IgD-negative memory B cell (primary cell): ENCODE measurements at regions not wholly inside any gene's neighbourhood (a gene's known extent, or its start where the extent isn't known, plus 50 kb on each side); places are given as distances from the start of the nearest gene placed in this dataset.

Source experiments
- H3K27ac Mint-ChIP-seq, 3 donors: one replicate each; pipeline ENCODE4 v1.8.0; 2020 to 2022; ENCODE audit warnings: mild to moderate bottlenecking in 3 of 3, mixed read lengths in 3 of 3, moderate library complexity in 1 of 3
- H3K27me3 Mint-ChIP-seq: one replicate; pipeline ENCODE4 v1.8.0; 2021; ENCODE audit warnings: mixed read lengths
- H3K36me3 Mint-ChIP-seq: one replicate; pipeline ENCODE4 v1.8.0; 2020; ENCODE audit warnings: mild to moderate bottlenecking, mixed read lengths
- H3K4me1 Mint-ChIP-seq, 3 donors: one replicate each; pipeline ENCODE4 v1.8.0; 2020 to 2022; ENCODE audit warnings: mixed read lengths in 3 of 3, mild to moderate bottlenecking in 1 of 3
- H3K4me3 Mint-ChIP-seq, 4 donors: one replicate each; pipeline ENCODE4 v1.8.0; 2020 to 2022; ENCODE audit warnings: mild to moderate bottlenecking in 4 of 4, mixed read lengths in 4 of 4, moderate library complexity in 3 of 4
- H3K9me3 Mint-ChIP-seq, 3 donors: one replicate each; pipeline ENCODE4 v1.8.0; 2020 to 2021; ENCODE audit warnings: mixed read lengths in 3 of 3, mild to moderate bottlenecking in 1 of 3

DNA sequence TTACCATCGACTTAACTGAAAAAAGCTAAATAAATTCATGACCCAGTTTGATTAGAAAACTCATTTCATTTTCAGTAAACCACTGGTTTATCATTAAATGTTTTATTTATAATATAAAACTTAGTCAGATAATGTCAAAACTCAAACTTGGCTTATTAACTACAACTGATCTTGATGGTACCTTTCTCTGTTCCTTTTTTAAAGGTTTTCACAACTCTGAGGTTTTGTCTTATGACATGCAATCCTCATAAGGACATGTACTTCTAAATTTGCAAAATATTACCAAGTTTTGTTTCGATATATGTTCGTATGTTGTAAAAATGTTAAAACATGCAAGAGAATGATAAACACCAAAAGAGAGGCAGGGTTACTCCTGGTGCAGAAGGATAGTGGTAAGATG lies 82.5 kb upstream of the PDE10A start:
- no peak overlapping the region for H3K27ac Mint-ChIP-seq
- no peaks in the 10 kb centered on the region for H3K36me3 Mint-ChIP-seq

DNA sequence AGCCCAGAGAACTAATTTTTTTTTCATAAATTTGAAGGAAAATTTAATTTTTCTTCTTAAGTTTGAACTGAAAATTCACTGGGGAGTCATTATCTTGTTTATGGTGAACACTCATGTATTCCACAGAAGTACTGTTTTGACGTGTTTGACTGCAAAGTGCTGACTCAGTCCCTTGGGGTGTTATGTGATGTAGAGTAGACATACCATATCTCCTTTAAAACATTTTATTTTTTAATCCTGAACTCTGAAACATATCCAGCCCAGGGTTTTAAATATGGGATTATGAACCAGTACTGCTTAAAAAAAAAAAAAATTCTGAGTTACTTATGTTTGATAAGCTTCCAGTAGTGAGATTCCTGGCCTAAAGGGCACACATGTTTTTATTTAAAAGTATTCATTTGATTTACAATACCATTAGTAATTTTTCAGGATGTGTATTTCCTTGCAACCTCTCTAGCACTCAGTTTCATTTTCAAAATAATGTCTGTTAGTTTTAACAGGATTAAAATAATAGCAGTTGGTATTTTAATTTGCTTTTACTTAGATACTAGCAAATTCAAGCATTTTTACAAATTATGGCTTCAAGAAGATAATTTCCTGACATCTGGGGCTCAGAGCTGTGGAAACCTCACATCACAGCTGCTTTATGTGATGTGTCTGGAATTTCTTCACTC lies 81.7 kb upstream of the PDE10A start:
- H3K27ac Mint-ChIP-seq = no peak overlapping the region
- peaks cover 2 to 7% (median 6%) of the 10 kb centered on the region in 3 donors for H3K9me3 Mint-ChIP-seq
- no peak overlapping the region for H3K4me3 Mint-ChIP-seq
- H3K36me3 Mint-ChIP-seq = no peaks in the 10 kb centered on the region
- no peaks in the 10 kb centered on the region for H3K4me1 Mint-ChIP-seq
- H3K27me3 Mint-ChIP-seq = no peaks in the 10 kb centered on the region

More for the DNA sequence above, 82.5 kb upstream of the PDE10A start:
- H3K4me3 Mint-ChIP-seq = no peak overlapping the region
- H3K27me3 Mint-ChIP-seq = no peaks in the 10 kb centered on the region
- no peaks in the 10 kb centered on the region for H3K4me1 Mint-ChIP-seq
- H3K9me3 Mint-ChIP-seq = peaks cover 2 to 11% (median 6%) of the 10 kb centered on the region in 3 donors

DNA sequence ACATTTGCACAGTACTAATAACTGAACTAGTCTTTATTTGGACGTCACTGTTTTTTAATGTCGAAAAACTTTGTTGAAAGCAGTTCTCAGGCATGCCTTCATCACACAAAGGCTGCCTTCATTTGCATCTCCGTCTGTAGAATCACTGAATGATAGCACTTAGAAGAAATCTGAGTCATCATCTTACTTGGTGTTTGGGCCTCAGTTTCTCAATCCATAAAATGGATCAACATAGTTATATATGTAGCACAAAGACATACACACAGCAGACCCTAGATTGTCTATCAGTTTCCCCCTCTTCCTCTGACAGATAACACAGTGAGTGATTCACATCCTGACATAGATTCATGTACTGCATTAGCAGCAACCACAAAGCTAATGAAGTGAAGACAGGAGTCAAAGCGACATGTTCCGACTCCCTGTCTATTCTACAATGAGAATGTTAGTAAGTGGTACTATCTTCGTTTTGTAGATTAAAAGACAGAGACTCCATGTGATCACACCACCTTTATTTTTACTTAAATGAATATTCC lies 80.4 kb upstream of the PDE10A start:
- no peaks in the 10 kb centered on the region for H3K36me3 Mint-ChIP-seq
- H3K4me3 Mint-ChIP-seq = no peak overlapping the region
- no peaks in the 10 kb centered on the region for H3K4me1 Mint-ChIP-seq
- no peak overlapping the region for H3K27ac Mint-ChIP-seq
- H3K9me3 Mint-ChIP-seq = peaks cover 0 to 5% (median 2%) of the 10 kb centered on the region in 3 donors
- no peaks in the 10 kb centered on the region for H3K27me3 Mint-ChIP-seq

DNA sequence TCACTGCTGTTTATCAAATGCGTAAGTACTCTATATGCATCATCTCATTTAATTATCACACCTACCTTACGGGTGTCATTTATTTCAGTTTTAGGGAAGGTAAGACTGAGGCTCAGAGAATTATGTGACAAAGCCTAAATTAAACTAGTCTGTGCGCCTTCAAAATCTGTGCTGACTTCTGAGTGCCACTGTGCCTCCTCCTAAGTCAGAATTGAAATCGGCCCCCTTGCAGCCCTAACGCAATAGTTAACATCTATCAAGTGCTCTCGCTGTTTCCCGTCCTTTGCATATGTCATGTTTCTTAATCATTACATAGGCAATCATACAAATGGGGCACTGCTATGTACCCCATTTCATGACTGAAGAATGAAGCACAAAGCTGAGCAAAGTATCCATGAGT lies 79.0 kb upstream of the PDE10A start:
- Mint-ChIP-seq H3K36me3 (no peaks in the 10 kb centered on the region), H3K27me3 (no peaks in the 10 kb centered on the region), H3K4me1 (no peaks in the 10 kb centered on the region), H3K4me3 (no peak overlapping the region), H3K9me3 (peaks cover 2 to 5% (median 4%) of the 10 kb centered on the region in 3 donors), H3K27ac (no peak overlapping the region)

- no peaks in the 10 kb centered on the region for H3K4me1 Mint-ChIP-seq
- H3K27ac Mint-ChIP-seq = no peak overlapping the region
- H3K36me3 Mint-ChIP-seq = no peaks in the 10 kb centered on the region
- peaks cover 2 to 7% (median 4%) of the 10 kb centered on the region in 3 donors for H3K9me3 Mint-ChIP-seq
- no peak overlapping the region for H3K4me3 Mint-ChIP-seq
- H3K27me3 Mint-ChIP-seq = no peaks in the 10 kb centered on the region
Observed at GRCh38 chr6:165737396-165737795, 74.4 kb upstream of the PDE10A start.

DNA sequence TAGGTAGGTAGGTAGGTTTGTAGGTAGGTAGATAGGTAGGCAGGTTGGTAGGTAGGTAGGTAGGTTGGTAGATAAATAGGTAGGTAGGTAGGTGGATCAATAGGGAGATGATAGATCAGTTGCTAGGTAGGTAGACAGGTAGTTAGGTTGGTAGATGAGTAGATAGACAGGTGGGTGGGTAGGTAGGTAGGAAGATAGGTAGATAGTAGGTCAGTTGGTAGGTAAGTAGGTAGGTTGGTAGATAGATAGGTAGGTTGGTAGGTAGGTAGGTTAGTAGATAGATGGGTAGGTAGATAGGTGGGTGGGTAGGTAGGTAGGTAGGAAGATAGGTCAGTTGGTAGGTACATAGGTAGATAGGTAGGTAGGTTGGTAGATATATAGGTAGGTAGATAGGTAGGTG lies 72.0 kb upstream of the PDE10A start:
- Mint-ChIP-seq H3K4me3 (no peak overlapping the region), H3K27me3 (no peaks in the 10 kb centered on the region), H3K9me3 (peaks cover 0 to 7% (median 4%) of the 10 kb centered on the region in 3 donors), H3K36me3 (no peaks in the 10 kb centered on the region), H3K4me1 (no peaks in the 10 kb centered on the region), H3K27ac (no peak overlapping the region)

- no peaks in the 10 kb centered on the region for H3K36me3 Mint-ChIP-seq
- H3K4me3 Mint-ChIP-seq = no peak overlapping the region
- no peaks in the 10 kb centered on the region for H3K4me1 Mint-ChIP-seq
- H3K27ac Mint-ChIP-seq = no peak overlapping the region
- peaks cover 0 to 4% (median 4%) of the 10 kb centered on the region in 3 donors for H3K9me3 Mint-ChIP-seq
- H3K27me3 Mint-ChIP-seq = no peaks in the 10 kb centered on the region
Observed at GRCh38 chr6:165733489-165733791, 70.4 kb upstream of the PDE10A start.

- no peaks in the 10 kb centered on the region for H3K27me3 Mint-ChIP-seq
- H3K27ac Mint-ChIP-seq = no peak overlapping the region
- H3K9me3 Mint-ChIP-seq = peaks cover 0 to 4% (median 4%) of the 10 kb centered on the region in 3 donors
- H3K36me3 Mint-ChIP-seq = no peaks in the 10 kb centered on the region
- H3K4me1 Mint-ChIP-seq = no peaks in the 10 kb centered on the region
- H3K4me3 Mint-ChIP-seq = no peak overlapping the region
Observed at GRCh38 chr6:165732696-165733488, 69.9 kb upstream of the PDE10A start.

DNA sequence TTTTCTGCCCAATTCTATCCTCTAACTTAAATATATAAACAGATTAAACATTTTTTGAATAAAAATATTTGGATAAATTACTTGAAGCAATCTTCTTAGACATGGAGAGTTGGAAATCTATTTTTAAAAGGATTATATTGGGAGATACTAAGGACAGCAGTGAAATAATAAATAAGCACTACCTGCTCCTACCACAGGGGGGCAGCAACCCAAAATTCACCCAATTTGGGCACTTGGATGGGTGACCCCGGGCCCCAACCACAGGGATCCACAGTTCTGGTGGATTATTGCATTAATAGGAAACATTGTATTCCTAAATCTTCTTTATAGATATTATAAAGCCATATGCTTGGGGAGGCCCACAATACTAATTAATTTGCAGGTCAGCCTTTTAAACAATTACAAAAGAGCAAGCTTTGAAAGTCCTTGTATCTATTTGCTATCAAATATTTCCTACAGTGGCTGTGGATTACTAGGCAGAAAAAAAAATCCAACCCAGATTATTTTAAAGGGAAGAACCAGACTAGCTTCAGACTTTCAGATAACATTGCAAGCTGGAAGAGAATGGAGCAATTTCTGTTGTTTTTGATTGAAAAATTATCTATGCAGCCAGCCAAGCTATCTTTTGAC lies 66.4 kb upstream of the PDE10A start:
- H3K4me1 Mint-ChIP-seq = no peaks in the 10 kb centered on the region
- no peaks in the 10 kb centered on the region for H3K36me3 Mint-ChIP-seq
- H3K9me3 Mint-ChIP-seq = peaks cover 0 to 1% (median 0%) of the 10 kb centered on the region in 3 donors
- H3K4me3 Mint-ChIP-seq = no peak overlapping the region
- no peak overlapping the region for H3K27ac Mint-ChIP-seq
- H3K27me3 Mint-ChIP-seq = no peaks in the 10 kb centered on the region

DNA sequence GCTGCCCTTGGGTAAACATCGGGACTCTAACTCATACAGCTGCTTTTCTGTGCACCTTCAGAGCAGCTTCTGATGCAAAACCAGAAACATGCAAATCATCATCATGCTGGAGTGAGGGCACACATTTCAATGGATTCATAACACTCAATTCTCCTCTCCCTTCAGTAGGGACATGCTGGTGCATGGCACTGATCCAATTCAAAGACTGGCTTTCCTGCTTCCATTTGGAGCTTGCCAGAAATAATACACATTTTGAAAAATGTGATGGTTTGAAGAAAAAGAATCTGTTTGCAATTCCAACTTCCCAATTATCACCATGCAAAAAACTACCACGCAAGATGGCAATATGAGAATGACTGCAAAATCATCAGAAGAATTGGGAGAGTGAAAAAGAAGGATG lies 65.2 kb upstream of the PDE10A start:
- H3K27ac Mint-ChIP-seq = no peak overlapping the region
- no peak overlapping the region for H3K4me3 Mint-ChIP-seq
- peaks cover 0 to 1% (median 0%) of the 10 kb centered on the region in 3 donors for H3K9me3 Mint-ChIP-seq
- no peaks in the 10 kb centered on the region for H3K27me3 Mint-ChIP-seq
- H3K4me1 Mint-ChIP-seq = no peaks in the 10 kb centered on the region
- no peaks in the 10 kb centered on the region for H3K36me3 Mint-ChIP-seq

DNA sequence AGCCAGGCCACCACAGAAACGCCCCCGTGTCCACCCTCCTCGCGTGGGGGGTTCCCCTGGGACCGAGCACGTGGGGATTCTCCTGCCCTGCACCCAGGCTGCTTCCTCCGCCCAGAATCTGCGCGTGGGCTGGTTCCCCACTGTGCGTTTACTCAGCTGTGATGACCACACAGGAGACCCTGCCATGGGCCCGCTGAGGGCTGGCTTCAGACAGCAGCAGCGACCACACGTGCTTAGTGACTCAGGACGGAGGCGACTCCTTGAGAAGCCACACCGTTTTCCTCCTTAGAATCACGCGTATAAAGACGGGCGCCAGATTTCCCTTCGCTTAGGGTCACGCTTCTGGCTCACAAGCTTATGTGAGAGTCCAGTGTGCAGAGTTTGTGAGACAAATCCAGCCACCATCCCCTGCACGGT lies 63.9 kb upstream of the PDE10A start:
- no peak overlapping the region for H3K27ac Mint-ChIP-seq
- H3K4me1 Mint-ChIP-seq = no peaks in the 10 kb centered on the region
- H3K4me3 Mint-ChIP-seq = no peak overlapping the region
- H3K36me3 Mint-ChIP-seq = no peaks in the 10 kb centered on the region
- no peaks in the 10 kb centered on the region for H3K27me3 Mint-ChIP-seq
- H3K9me3 Mint-ChIP-seq = peaks cover 0 to 1% (median 0%) of the 10 kb centered on the region in 3 donors

- Mint-ChIP-seq H3K27ac (no peak overlapping the region), H3K36me3 (no peaks in the 10 kb centered on the region), H3K4me1 (no peaks in the 10 kb centered on the region), H3K27me3 (no peaks in the 10 kb centered on the region), H3K4me3 (no peak overlapping the region), H3K9me3 (peaks cover 0 to 1% (median 0%) of the 10 kb centered on the region in 3 donors)
Observed at GRCh38 chr6:165726290-165726875, 63.3 kb upstream of the PDE10A start.

DNA sequence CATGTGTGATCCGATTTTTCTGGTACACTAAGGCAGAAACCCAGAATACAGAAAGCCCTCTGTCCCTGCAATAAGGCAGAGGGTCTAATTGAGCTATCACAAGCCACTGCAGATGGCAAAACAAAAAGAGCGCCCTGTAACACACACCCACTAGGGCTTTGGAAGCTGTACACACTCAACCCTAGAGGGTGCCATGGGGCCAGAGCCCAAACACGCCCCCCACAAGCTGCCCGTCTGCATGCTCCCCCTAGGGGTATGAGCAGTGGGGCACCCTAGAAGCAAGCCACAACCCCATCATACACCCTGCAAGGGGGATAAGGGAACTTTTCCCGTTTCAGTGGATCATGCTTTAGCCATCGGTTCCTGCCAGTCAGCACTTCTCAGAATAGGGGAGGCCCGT lies 62.2 kb upstream of the PDE10A start:
- Mint-ChIP-seq H3K27me3 (no peaks in the 10 kb centered on the region), H3K36me3 (no peaks in the 10 kb centered on the region), H3K4me1 (no peaks in the 10 kb centered on the region), H3K27ac (no peak overlapping the region), H3K4me3 (no peak overlapping the region), H3K9me3 (peaks cover 0 to 1% (median 0%) of the 10 kb centered on the region in 3 donors)

GRCh38 chr6:165723326-165723725 lies 60.3 kb upstream of the PDE10A start:
- Mint-ChIP-seq H3K9me3 (peaks cover 0 to 1% (median 0%) of the 10 kb centered on the region in 3 donors), H3K4me1 (no peaks in the 10 kb centered on the region), H3K4me3 (no peak overlapping the region), H3K27me3 (no peaks in the 10 kb centered on the region), H3K36me3 (no peaks in the 10 kb centered on the region), H3K27ac (no peak overlapping the region)

DNA sequence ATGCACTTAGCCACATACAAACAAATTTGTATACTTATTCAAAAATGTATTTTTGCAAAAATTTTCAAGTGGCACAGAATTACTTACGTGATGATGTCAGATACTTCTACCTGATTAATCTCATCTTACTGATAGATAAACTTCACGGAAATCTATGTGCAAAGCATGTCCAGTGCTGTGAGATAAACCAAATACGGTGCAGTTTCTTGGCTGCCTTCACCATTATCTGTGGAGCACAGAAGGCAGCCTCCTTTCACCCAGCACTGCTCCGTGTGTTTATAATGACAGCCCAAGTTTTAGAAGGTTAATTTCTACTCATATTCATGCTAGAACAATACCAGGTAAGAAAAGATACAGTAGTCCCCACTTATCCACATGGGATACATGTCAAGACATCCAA lies 59.0 kb upstream of the PDE10A start:
- no peaks in the 10 kb centered on the region for H3K27me3 Mint-ChIP-seq
- no peak overlapping the region for H3K27ac Mint-ChIP-seq
- no peaks in the 10 kb centered on the region for H3K36me3 Mint-ChIP-seq
- peaks cover 0 to 4% (median 0%) of the 10 kb centered on the region in 3 donors for H3K9me3 Mint-ChIP-seq
- H3K4me3 Mint-ChIP-seq = no peak overlapping the region
- no peaks in the 10 kb centered on the region for H3K4me1 Mint-ChIP-seq
